ENCODE measurements at regions not wholly inside any gene's neighbourhood (a gene's known extent, or its start where the extent isn't known, plus 50 kb on each side); places are given as distances from the start of the nearest gene placed in this dataset.

DNA sequence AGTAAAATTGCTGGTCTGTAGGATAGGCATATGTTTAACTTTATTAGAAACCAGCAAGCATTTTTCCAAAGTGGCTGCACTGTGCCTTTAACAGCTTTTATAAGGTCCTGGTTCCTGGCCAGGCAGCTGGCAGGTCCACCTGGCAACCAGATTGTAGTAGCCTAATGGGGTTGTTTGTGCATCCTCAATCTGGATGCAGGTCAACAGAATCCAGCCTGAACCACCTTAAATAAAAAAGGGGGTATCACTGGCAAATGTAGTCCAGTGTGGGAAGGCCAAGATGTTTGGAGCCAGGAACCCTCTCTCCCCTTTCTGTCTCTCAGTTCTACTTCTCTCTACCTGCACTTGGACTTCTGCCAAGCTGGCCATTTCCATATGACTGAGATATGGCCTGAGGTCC lies 200.3 kb downstream of the ZNF621 start:
- TF ChIP-seq, protein P1, sequence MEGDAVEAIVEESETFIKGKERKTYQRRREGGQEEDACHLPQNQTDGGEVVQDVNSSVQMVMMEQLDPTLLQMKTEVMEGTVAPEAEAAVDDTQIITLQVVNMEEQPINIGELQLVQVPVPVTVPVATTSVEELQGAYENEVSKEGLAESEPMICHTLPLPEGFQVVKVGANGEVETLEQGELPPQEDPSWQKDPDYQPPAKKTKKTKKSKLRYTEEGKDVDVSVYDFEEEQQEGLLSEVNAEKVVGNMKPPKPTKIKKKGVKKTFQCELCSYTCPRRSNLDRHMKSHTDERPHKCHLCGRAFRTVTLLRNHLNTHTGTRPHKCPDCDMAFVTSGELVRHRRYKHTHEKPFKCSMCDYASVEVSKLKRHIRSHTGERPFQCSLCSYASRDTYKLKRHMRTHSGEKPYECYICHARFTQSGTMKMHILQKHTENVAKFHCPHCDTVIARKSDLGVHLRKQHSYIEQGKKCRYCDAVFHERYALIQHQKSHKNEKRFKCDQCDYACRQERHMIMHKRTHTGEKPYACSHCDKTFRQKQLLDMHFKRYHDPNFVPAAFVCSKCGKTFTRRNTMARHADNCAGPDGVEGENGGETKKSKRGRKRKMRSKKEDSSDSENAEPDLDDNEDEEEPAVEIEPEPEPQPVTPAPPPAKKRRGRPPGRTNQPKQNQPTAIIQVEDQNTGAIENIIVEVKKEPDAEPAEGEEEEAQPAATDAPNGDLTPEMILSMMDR (conservative IDR thresholded peaks at IDR 0.05; ENCODE audit: control insufficient read depth, insufficient read depth, low read depth, low read length), result no peak
- no peak overlapping the region for H3K4me3 ChIP-seq (ENCODE audit: control insufficient read depth, low read depth, low read length)

DNA sequence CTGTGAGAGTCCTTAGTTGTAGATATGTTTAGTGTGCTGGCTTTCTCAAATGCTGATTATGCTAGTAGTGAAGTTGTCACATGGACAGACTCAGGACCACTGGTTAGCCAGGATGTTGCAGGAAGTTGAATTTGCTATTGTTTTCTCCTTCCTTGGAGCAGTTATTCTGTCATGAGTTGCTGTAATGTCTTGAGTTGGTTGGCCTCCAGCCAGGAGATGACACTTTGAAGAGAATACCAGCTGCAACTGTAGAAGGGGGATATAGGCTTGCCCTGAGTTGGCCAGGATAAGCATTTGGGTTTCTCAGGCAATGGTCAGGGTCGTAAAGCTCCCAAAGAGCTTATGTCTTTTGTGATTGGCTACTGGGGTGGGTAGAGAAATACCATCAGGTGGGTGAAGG lies 206.7 kb downstream of the ZNF621 start:
- DNase-seq (ENCODE audit: low read depth), result no peak

More for the DNA sequence above, 200.3 kb downstream of the ZNF621 start:
- DNase-seq (ENCODE audit: low read depth), result no peak

DNA sequence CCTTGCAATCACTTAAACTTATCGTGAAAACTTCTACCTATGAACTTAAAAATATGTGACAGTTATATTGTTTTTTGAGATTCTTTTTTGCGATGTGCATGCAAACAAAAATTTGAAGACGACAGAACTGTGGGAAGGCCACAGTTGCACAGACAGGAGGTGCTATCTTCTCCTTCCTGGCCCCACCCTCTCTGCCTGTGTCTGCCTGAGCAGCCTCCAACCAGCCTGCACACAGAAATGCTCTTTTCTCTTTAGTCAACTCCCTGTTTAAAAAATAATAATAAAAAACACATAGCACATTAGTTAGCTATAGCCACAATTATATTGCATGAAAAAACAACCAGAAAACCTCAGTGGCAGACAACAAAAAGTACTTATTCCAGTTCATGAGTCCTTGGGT lies 212.2 kb downstream of the ZNF621 start:
- H3K4me3 ChIP-seq (ENCODE audit: control insufficient read depth, low read depth, low read length), result no peak overlapping the region
- DNase-seq (ENCODE audit: low read depth), result no peak
- TF ChIP-seq, protein P1 (conservative IDR thresholded peaks at IDR 0.05; ENCODE audit: control insufficient read depth, insufficient read depth, low read depth, low read length), result no peak

More for the DNA sequence above, 206.7 kb downstream of the ZNF621 start:
- TF ChIP-seq, protein P1 (conservative IDR thresholded peaks at IDR 0.05; ENCODE audit: control insufficient read depth, insufficient read depth, low read depth, low read length), result no peak
- no peak overlapping the region for H3K4me3 ChIP-seq (ENCODE audit: control insufficient read depth, low read depth, low read length)

DNA sequence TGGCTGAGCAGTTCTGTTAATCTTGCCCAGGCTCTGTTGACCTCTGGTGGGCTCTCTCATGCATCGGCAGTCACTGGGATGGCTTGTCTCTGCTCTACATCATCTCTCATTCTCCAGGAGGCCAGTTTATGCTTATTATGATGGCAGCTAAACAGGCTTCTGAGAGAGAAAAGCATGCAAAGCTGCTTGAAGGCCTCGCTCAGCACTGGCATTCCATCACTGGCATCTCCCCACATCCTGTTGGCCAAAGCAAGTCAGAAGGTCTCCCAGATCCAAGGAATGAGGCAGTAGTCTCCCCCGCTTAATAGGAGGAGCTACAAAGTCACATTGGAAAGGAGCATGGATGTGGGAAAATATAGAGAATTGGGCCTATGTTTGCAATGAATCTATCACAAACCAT lies 212.6 kb downstream of the ZNF621 start:
- DNase-seq (ENCODE audit: low read depth), result no peak
- H3K4me3 ChIP-seq (ENCODE audit: control insufficient read depth, low read depth, low read length), result no peak overlapping the region
- TF ChIP-seq, protein P1 (conservative IDR thresholded peaks at IDR 0.05; ENCODE audit: control insufficient read depth, insufficient read depth, low read depth, low read length), result no peak

DNA sequence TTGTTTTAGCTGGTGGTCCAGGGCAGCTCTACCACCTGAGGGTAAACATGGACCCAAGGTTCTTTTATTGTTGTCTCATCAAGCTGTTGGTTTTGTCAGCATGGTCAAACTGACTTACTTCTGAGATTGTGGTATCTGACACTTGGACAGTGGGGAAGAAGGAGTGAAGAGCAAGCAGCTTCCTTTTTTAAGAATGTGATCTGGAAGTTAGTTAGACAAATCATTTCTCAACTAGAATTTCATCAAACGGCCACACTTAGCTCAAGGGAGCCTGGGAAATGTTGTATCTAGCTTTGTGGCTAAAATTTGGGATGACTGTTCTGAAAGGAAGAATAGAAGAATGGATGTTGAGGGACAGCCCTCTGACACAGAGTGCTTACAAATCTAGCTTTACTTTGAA lies 215.2 kb downstream of the ZNF621 start:
- no peak overlapping the region for H3K4me3 ChIP-seq (ENCODE audit: control insufficient read depth, low read depth, low read length)
- DNase-seq (ENCODE audit: low read depth), result no peak
- TF ChIP-seq, protein P1 (conservative IDR thresholded peaks at IDR 0.05; ENCODE audit: control insufficient read depth, insufficient read depth, low read depth, low read length), result no peak

DNA sequence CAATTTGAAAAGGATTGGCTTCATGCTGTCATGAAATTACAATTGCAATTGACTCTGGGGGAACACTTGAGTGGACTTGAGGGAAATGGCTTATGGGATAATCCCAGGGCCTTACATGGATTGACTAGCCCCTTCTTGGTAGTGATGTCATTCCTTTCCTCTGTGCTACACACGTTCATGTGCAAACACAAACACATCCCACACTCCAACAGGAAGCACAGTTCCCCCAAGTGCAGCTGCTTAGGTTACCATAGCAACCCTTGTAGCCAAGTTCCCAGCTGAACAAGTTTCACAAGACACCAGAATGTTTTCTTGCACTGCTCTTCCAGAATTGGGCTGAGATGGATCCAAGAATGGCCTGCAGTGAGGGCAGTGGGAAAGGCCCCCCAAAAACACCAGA lies 217.0 kb downstream of the ZNF621 start:
- DNase-seq (ENCODE audit: low read depth), result peak; percentile 78
- H3K4me3 ChIP-seq (ENCODE audit: control insufficient read depth, low read depth, low read length), result no peak overlapping the region
- TF ChIP-seq, protein P1 (conservative IDR thresholded peaks at IDR 0.05; ENCODE audit: control insufficient read depth, insufficient read depth, low read depth, low read length), result no peak

All from fibroblast of mammary gland (primary cell).